HG02763 (cell line): ENCODE measurements at regions not wholly inside any gene's neighbourhood (a gene's known extent, or its start where the extent isn't known, plus 50 kb on each side); places are given as distances from the start of the nearest gene placed in this dataset.
"Not testable (repeated sequence)": the region's sequence is repeated elsewhere in the genome, so short reads cannot be mapped to it uniquely, and the experiment has no call there.

ENCODE experiments used
- ATAC-seq: cut with Tn5 transposase; IDR thresholded peaks from one replicate; pipeline ENCODE4 v1.9.1; 2021; ENCODE audit warnings: mild to moderate bottlenecking, moderate library complexity; ENCODE audit not compliant: unreplicated experiment

- ATAC-seq: no peak
Observed at GRCh38 chr1:195275710-195276109, 1332.5 kb downstream of the KCNT2 start.

- no peak for ATAC-seq
Observed at GRCh38 chr1:195251900-195252299, 1356.3 kb downstream of the KCNT2 start.

GRCh38 chr1:195243492-195243891, 1364.7 kb downstream of the KCNT2 start:
- ATAC-seq: no peak

GRCh38 chr1:195241066-195241465, 1367.2 kb downstream of the KCNT2 start:
- ATAC-seq: no peak

- no peak for ATAC-seq
Observed at GRCh38 chr1:195238313-195238712, 1369.9 kb downstream of the KCNT2 start.

- ATAC-seq: no peak
Observed at GRCh38 chr1:195236991-195237889, 1371.0 kb downstream of the KCNT2 start.

- ATAC-seq: no peak
Observed at GRCh38 chr1:195218428-195219212, 1389.6 kb downstream of the KCNT2 start.

GRCh38 chr1:195202241-195202640, 1406.0 kb downstream of the KCNT2 start:
- no peak for ATAC-seq

GRCh38 chr1:195200772-195201171, 1407.5 kb downstream of the KCNT2 start:
- ATAC-seq: no peak

GRCh38 chr1:195197116-195197515, 1411.1 kb downstream of the KCNT2 start:
- no peak for ATAC-seq

GRCh38 chr1:195195423-195196057, 1412.7 kb downstream of the KCNT2 start:
- ATAC-seq: peak; percentile 96

GRCh38 chr1:195193134-195193533, 1415.1 kb downstream of the KCNT2 start:
- ATAC-seq: no peak

- no peak for ATAC-seq
Observed at GRCh38 chr1:195188821-195189220, 1419.4 kb downstream of the KCNT2 start.

- no peak for ATAC-seq
Observed at GRCh38 chr1:195186544-195186943, 1421.7 kb downstream of the KCNT2 start.

GRCh38 chr1:195185736-195186135, 1422.5 kb downstream of the KCNT2 start:
- no peak for ATAC-seq

- ATAC-seq: no peak
Observed at GRCh38 chr1:195185321-195185720, 1422.9 kb downstream of the KCNT2 start.

GRCh38 chr1:195173753-195174152, 1434.5 kb downstream of the KCNT2 start:
- no peak for ATAC-seq

GRCh38 chr1:195159795-195160194, 1448.4 kb downstream of the KCNT2 start:
- ATAC-seq: not testable (repeated sequence)

GRCh38 chr1:195158091-195158490, 1450.1 kb downstream of the KCNT2 start:
- ATAC-seq: no peak

- no peak for ATAC-seq
Observed at GRCh38 chr1:195153107-195153506, 1455.1 kb downstream of the KCNT2 start.

- no peak for ATAC-seq
Observed at GRCh38 chr1:195150768-195151167, 1457.5 kb downstream of the KCNT2 start.
